ENCODE measurements at regions not wholly inside any gene's neighbourhood (a gene's known extent, or its start where the extent isn't known, plus 50 kb on each side); places are given as distances from the start of the nearest gene placed in this dataset.

DNA sequence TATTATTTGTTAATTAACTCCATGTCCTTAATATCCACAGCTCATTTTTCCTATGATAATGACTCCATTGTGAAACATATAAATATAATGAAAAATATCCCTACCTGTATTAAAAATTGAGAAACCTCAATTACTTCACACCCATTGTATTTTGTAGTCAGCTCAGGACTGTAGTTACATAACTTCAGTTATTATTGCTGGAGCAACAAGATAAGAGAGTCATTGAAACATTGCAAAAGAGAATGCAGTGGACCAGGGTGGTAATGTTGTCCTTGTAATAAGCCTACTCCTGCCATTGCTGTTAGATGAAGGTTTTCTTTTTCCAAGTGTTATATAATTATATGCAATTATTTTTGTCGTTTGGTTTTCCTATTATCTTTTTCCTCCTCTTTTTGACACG, 184.4 kb downstream of the PRL start:
- no peak for DNase-seq (ENCODE audit: low spot score)
- TF ChIP-seq, protein P1, sequence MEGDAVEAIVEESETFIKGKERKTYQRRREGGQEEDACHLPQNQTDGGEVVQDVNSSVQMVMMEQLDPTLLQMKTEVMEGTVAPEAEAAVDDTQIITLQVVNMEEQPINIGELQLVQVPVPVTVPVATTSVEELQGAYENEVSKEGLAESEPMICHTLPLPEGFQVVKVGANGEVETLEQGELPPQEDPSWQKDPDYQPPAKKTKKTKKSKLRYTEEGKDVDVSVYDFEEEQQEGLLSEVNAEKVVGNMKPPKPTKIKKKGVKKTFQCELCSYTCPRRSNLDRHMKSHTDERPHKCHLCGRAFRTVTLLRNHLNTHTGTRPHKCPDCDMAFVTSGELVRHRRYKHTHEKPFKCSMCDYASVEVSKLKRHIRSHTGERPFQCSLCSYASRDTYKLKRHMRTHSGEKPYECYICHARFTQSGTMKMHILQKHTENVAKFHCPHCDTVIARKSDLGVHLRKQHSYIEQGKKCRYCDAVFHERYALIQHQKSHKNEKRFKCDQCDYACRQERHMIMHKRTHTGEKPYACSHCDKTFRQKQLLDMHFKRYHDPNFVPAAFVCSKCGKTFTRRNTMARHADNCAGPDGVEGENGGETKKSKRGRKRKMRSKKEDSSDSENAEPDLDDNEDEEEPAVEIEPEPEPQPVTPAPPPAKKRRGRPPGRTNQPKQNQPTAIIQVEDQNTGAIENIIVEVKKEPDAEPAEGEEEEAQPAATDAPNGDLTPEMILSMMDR (IDR thresholded peaks at IDR 0.05; ENCODE audit: extremely low read depth, missing control alignments), result no peak

DNA sequence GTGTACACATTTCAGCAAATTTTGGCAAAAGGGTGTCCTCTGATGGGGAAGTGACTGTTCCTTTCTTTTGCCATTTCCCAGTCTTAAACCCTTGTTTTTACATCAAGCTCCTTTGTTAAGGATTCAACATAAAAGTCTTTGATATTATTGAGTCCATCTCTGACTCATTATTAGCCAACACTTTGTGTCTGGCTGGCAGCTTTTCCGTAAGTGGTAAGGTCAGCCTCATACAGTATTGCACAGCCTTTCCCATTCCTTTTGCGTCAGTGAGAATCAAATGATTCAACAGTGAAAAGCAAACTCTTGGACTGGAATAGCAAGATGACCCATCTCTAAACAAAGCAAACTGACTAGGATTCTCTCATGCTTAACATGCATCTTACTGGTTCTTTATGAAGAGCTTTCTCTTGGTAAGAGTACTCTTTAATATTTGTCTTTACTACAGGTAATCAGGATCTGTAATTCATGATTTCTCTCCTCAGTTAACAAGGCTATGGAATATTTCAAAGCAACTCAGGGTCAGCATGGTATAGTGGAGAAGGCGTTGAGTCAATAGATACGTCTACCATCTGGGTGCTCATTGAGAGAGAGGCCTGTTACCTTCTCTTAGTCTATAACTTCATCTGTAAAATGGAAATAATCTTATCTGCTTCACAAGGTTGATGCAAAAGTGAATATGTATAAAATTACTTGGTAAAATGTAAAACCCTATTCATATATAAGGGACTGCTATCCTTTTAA, 183.6 kb downstream of the PRL start:
- TF ChIP-seq, protein P1 (IDR thresholded peaks at IDR 0.05; ENCODE audit: extremely low read depth, missing control alignments), result no peak
- no peak for DNase-seq (ENCODE audit: low spot score)

DNA sequence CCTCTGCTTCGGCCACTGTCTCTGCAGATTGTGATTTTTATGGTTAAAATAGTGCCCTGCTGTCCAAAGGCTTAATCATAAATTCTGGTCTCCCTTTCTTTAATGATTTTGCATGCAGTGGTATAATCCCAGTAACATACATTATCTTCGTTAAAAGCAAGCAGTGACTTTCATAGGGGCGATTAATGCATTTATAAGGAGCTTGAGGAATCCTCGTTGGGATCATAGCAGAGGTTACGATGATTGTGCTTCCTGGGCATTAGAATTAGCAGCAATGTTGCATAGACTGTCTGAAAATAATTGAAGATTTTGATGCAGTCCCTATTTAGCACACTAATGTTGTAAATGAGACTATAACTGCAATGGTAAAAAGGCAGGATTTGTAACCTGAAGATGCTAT, 181.3 kb downstream of the PRL start:
- DNase-seq (ENCODE audit: low spot score), result no peak
- TF ChIP-seq, protein P1 (IDR thresholded peaks at IDR 0.05; ENCODE audit: extremely low read depth, missing control alignments), result no peak

DNA sequence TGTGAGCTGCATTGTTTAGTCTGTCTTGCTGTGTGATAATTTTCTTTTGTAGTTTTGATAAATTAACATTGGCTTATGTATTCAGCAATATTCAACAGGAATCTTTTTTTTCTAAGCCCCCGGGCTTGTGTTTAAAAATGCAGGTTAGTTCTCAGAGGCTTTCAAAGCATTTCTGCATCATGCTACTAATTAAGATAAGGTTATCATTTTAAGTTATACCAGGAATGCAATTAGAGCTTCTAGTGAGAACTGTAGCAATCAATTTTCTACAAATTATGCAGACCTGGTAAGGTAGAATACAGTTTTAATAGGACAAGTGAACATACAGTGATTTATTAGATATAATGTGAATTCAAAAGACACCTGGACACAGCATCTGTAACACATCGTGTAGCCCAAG, 179.2 kb downstream of the PRL start:
- DNase-seq (ENCODE audit: low spot score), result no peak
- TF ChIP-seq, protein P1 (IDR thresholded peaks at IDR 0.05; ENCODE audit: extremely low read depth, missing control alignments), result no peak

DNA sequence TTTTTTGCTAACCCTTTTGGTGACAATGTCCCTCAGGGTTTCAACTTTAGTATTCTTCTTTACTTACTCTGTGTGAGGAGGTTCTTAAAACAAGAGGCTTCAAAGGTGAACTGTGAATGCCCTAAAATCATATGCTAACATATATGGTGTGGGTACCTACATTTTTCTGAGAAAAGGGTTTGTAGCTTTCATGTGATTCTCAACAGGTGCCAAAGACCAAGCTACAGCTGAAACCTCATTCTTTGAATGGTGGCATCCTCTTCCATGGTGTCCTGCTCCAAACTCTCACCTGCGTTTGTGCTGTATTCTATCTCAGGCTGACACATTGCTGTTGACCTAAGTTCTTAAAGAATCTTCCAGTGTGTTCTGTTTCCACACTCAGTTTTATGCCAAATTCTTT, 177.3 kb downstream of the PRL start:
- no peak for DNase-seq (ENCODE audit: low spot score)
- TF ChIP-seq, protein P1 (IDR thresholded peaks at IDR 0.05; ENCODE audit: extremely low read depth, missing control alignments), result no peak

DNA sequence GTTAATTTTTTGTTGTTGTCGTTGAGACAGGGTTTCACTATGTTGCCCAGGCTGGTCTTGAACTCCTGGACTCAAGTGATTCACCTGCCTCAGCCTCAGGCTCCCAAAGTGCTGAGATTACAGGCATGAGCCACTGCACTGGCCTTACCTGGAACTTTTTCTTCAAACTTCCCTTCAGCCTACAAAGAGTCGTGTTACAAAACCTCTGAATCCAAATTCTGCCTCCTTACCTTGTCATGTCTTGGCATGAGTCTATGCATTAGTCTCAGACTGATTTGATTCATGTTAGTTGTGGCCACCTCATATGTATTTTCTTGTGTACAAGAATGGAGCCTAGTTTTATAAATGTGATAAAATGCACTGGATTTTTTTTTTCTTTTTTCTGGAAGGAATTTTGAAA, 172.1 kb downstream of the PRL start:
- no peak for DNase-seq (ENCODE audit: low spot score)
- TF ChIP-seq, protein P1 (IDR thresholded peaks at IDR 0.05; ENCODE audit: extremely low read depth, missing control alignments), result no peak

DNA sequence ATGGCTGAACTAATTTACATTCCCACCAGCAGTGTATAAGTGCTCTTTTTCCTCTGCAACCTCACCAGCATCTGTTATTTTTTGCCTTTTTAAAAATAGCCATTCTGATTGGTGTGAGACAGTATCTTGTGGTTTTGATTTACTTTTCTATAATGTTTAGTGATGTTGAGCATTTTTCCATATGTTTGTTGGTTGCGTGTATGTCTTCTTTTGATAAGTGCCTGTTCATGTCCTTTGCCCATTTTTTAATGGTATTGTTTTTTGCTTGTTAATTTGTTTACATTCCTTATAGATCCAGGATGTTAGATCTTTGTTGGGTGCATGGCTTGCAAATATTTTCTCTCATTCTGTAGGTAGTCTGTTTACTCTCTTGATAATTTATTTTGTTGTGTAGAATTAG, 169.9 kb downstream of the PRL start:
- no peak for DNase-seq (ENCODE audit: low spot score)
- TF ChIP-seq, protein P1 (IDR thresholded peaks at IDR 0.05; ENCODE audit: extremely low read depth, missing control alignments), result no peak
